Psoas muscle (tissue), 7 donors: ENCODE measurements at regions not wholly inside any gene's neighbourhood (a gene's known extent, or its start where the extent isn't known, plus 50 kb on each side); places are given as distances from the start of the nearest gene placed in this dataset.

ENCODE experiments used
- ATAC-seq, 4 donors: fragments of 200-7000 bp; cut with Tn5 transposase; one replicate each; pipeline ENCODE4 v1.9.1; 2020; ENCODE audit warnings: moderate library complexity in 3 of 4, mild to moderate bottlenecking in 2 of 4
- DNase-seq, 2 donors: peaks; one replicate each; pipeline ENCODE4 v3.0.0-alpha.2; 2020
- H3K27ac ChIP-seq: fragments of 200-600 bp; one replicate; pipeline ENCODE4 v1.8.0; 2022
- H3K27me3 ChIP-seq, 3 donors: fragments of 200-600 bp in 1 of 3; one replicate each; pipeline versions ENCODE4 v1.6.1 to v1.8.0; 2013 to 2022; ENCODE audit warnings: low read length in 2 of 3, mild to moderate bottlenecking in 2 of 3, moderate library complexity in 1 of 3; ENCODE audit not compliant: insufficient read depth in 3 of 3
- H3K36me3 ChIP-seq, 2 donors: fragments of 200-600 bp in 1 of 2; one replicate each; pipeline versions ENCODE4 v1.6.1 to v1.8.0; 2013 to 2022; ENCODE audit warnings: low read depth in 1 of 2, mild to moderate bottlenecking in 1 of 2, moderate library complexity in 1 of 2; ENCODE audit not compliant: insufficient read depth in 1 of 2
- H3K4me1 ChIP-seq: fragments of 200-600 bp; one replicate; pipeline ENCODE4 v1.8.0; 2022
- H3K4me3 ChIP-seq: fragments of 200-600 bp; one replicate; pipeline ENCODE4 v1.8.0; 2022; ENCODE audit warnings: mild to moderate bottlenecking
- H3K9me3 ChIP-seq: fragments of 200-600 bp; one replicate; pipeline ENCODE4 v1.8.0; 2022
- WGBS, 3 donors: extraction: QIAGEN DNeasy Blood & Tissue Kit; methylation state at CpG; one replicate each; pipeline versions ENCODE4 v1.1.6 to v1.1.7; 2013; 5-methylcytosine and 5-hydroxymethylcytosine counted together
- intact Hi-C, 2 donors: fragments of 100-400 bp; cut with DNase I; formaldehyde crosslinking; loops; one replicate each; pipeline versions ENCODE4 v1.11.0 to v1.14.2; 2022
- TF ChIP-seq, protein P1 (sequence below): fragments of 200-600 bp; IDR thresholded peaks from one replicate; pipeline ENCODE4 v1.8.0; 2022; ENCODE audit warnings: antibody characterized with exemption
- donor health status: healthy with polysubstance abuse.
- donor health status: DM: no; HTN: no; CAD: no; lungs with moderate emphysema.
- donor health status: Bipolar disorder and iron deficiency.
- donor health status: healthy.
- donor health status: DM: yes; HTN: yes; CAD: no.
- donor health status: DM: no; HTN: no; CAD: no.
- donor health status: DM: yes; HTN: yes; CAD: no.

DNA sequence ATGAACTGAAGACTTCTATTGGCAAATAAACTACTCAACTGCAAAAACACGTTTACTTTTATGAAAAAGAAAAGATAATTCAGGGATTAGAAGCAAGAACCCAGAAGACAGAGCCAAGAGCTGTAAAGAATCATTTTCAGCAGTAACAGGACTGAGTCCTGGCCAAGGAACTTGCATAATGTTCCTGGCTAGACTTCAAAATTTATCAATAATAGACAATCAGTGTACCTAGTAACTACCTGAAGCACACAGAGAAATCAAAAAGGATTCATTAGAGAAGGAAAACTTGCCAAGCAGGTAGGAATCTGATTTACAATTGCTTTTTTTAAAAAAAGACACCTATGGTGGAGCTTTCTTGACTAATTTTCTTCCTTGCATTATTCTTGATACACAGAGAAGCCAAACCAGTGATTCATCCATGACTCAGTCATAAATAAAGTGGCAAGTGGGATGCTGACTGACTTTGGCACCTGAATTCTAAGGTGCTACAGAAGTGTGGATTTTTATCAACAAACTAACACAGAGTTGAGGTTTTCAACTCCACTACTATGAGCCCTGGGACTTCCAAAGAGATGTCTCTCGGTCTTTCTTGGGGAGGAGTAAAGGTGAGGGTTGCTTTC is 281.3 kb downstream of the BMP7 start:
- 49 to 61% (median 50%) methylated on average over 2 of the region's 2 CpGs for WGBS, 3 donors
- H3K9me3 ChIP-seq, result peaks cover 22% of the 10 kb centered on the region
- DNase-seq, result no peak
- TF ChIP-seq, protein P1, sequence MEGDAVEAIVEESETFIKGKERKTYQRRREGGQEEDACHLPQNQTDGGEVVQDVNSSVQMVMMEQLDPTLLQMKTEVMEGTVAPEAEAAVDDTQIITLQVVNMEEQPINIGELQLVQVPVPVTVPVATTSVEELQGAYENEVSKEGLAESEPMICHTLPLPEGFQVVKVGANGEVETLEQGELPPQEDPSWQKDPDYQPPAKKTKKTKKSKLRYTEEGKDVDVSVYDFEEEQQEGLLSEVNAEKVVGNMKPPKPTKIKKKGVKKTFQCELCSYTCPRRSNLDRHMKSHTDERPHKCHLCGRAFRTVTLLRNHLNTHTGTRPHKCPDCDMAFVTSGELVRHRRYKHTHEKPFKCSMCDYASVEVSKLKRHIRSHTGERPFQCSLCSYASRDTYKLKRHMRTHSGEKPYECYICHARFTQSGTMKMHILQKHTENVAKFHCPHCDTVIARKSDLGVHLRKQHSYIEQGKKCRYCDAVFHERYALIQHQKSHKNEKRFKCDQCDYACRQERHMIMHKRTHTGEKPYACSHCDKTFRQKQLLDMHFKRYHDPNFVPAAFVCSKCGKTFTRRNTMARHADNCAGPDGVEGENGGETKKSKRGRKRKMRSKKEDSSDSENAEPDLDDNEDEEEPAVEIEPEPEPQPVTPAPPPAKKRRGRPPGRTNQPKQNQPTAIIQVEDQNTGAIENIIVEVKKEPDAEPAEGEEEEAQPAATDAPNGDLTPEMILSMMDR, result no peak
- intact Hi-C loops, result no loop called here
- H3K36me3 ChIP-seq, result no peaks in the 10 kb centered on the region
- H3K27ac ChIP-seq, result no peak overlapping the region
- no peak overlapping the region for H3K4me3 ChIP-seq
- no peaks in the 10 kb centered on the region for H3K4me1 ChIP-seq
- ATAC-seq, result no peak
- peaks cover 0 to 5% (median 4%) of the 10 kb centered on the region in 3 donors for H3K27me3 ChIP-seq

DNA sequence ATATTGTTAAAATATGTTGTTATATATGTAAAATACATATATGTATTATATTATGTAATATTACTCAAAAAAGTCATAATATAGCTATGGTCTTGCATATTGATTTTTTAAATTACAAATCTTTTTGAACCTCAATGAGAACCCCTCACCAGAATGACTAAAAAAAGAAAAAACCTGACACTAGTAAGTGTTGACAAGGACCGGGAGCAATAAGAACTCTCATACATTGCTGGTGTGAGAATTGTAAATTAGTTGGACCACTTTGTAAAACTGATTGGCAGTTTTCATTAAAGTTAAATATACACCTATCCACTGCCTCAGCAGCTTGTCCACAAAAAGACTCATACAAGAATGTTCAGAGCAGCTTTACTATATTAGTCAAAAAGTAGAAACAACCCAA is 280.0 kb downstream of the BMP7 start:
- Histone ChIP-seq H3K4me3 (no peak overlapping the region), H3K4me1 (no peaks in the 10 kb centered on the region), H3K27me3 (peaks cover 0 to 5% (median 0%) of the 10 kb centered on the region in 3 donors), H3K9me3 (peaks cover 22% of the 10 kb centered on the region), H3K36me3 (no peaks in the 10 kb centered on the region), H3K27ac (no peak overlapping the region)
- DNase-seq, result no peak
- ATAC-seq, result no peak
- TF ChIP-seq, protein P1, result no peak
- intact Hi-C loops, result no loop called here
- 94 to 98% (median 98%) methylated on average over 1 of the region's 1 CpG for WGBS, 3 donors

DNA sequence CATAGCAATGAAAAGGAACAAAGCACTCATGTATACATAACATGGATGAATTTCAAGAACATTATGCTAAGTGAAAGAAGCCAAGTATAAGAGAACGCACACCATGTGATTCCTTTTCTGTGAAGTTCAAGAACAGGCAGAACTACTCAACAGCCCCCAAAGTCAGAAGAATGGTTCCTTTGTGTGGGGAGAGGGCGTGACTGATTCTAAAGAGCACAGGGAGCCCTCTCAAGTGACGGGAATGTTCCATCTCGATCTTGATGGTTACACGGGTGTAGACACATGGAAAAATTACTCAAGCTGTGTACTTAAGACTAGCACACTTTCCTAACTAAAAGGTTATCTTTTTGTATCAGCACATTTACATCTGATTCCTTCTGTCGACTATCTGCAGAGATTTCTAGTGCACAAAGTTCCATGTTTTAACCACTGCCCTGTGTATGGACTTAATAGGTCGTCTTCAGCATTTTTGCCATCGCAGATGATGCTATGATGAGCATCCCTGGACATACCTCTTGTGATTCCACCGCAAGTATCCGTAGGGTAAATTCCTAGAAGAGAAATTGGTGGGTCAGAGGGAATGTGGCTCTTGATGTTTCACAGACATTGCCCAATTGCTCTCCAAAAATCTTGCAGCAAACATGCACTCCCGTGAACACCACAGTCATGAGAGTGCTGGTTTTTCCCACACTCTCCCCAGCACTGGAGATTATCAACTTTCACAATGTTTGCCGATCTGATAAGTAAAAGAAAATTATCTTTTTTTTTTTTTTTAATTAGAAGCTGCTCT is 279.3 kb downstream of the BMP7 start:
- DNase-seq (no peak), ATAC-seq (no peak)
- Histone ChIP-seq H3K27ac (no peak overlapping the region), H3K4me1 (no peaks in the 10 kb centered on the region), H3K4me3 (no peak overlapping the region), H3K27me3 (peaks cover 0 to 5% (median 0%) of the 10 kb centered on the region in 3 donors), H3K36me3 (no peaks in the 10 kb centered on the region), H3K9me3 (peaks cover 22% of the 10 kb centered on the region)
- intact Hi-C loops, result no loop called here
- 58 to 76% (median 73%) methylated on average over 12 of the region's 12 CpGs for WGBS, 3 donors
- TF ChIP-seq, protein P1, result no peak

DNA sequence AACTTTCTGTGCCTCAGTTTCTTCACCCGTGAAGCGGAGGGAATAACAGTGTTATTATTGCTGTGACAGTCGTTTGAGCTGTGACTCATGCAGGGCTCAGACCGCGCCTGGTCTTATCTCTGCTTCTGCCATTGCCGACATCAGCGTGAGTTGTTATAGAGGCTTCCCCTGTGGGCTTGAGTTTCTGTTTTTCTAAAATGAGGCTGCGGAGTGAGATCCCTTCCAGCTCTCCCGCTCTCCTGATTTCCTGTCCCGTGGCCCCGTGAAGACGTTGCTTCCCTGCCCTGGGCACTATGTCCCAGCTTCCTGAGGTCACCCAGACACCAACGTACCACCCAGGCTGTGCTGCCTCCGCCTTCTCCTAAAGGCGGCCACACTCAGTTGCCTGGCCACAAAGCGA is 278.5 kb downstream of the BMP7 start:
- intact Hi-C loops, result no loop called here
- DNase-seq (no peak), ATAC-seq (no peak)
- no peaks in the 10 kb centered on the region for H3K4me1 ChIP-seq
- peaks cover 0 to 5% (median 0%) of the 10 kb centered on the region in 3 donors for H3K27me3 ChIP-seq
- WGBS, 3 donors, result 58 to 70% (median 66%) methylated on average over 16 of the region's 16 CpGs
- H3K36me3 ChIP-seq, result no peaks in the 10 kb centered on the region
- TF ChIP-seq, protein P1, result no peak
- H3K27ac ChIP-seq, result no peak overlapping the region
- H3K4me3 ChIP-seq, result no peak overlapping the region
- peaks cover 22% of the 10 kb centered on the region for H3K9me3 ChIP-seq
